Upper lobe of left lung (tissue), 4 donors: ENCODE measurements at regions not wholly inside any gene's neighbourhood (a gene's known extent, or its start where the extent isn't known, plus 50 kb on each side); places are given as distances from the start of the nearest gene placed in this dataset.

Experiments
- CTCF ChIP-seq, 6 experiments: fragments of 450-650 bp in 4 of 6; fragments of 200-600 bp in 2 of 6; sonication (generic) in 2 of 6; IDR thresholded peaks; one replicate each; pipeline ENCODE4 v1.5.1; 2016 to 2019; ENCODE audit warnings: antibody characterized with exemption in 6 of 6
- EP300 ChIP-seq, 4 donors: sonication (generic); formaldehyde crosslinking; IDR thresholded peaks; one replicate each; pipeline ENCODE4 v1.5.1; 2017; ENCODE audit warnings: antibody characterized with exemption in 4 of 4, control low read depth in 2 of 4
- POLR2AphosphoS5 ChIP-seq, 2 donors: sonication (generic); formaldehyde crosslinking; IDR thresholded peaks; one replicate each; pipeline ENCODE4 v1.5.1; 2017; ENCODE audit warnings: antibody characterized with exemption in 2 of 2

DNA sequence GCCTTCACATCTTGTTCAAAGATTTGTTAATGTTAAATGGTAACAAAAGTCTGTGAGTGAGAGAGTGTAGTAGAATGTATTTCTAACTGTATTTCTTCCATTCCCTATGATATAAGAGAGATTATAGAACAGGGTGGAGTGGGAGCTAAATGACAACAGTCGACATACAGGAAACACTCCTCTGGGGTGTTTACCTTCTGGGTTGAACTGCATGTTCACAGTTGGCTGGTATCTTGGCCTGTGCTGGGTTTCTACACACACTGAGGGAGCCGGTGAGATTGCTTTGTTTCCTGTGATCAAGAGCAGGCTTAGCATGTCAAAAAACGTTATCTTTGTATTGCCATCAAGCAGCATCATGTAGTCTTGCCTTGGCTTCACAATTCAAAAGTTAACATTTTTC lies 274.3 kb upstream of the FAR2 start:
- TF ChIP-seq POLR2AphosphoS5 (IDR thresholded peaks at IDR 0.05) (no peak), CTCF (IDR thresholded peaks at IDR 0.05) (no peak), EP300 (IDR thresholded peaks at IDR 0.05) (no peak)
